ENCODE measurements at regions not wholly inside any gene's neighbourhood (a gene's known extent, or its start where the extent isn't known, plus 50 kb on each side); places are given as distances from the start of the nearest gene placed in this dataset.

- Histone ChIP-seq H3K9ac (ENCODE audit: low read depth, low read length, poor library complexity, severe bottlenecking) (no peak overlapping the region), H3K27me3 (ENCODE audit: insufficient read depth, low read length, poor library complexity, severe bottlenecking) (no peaks in the 10 kb centered on the region), H4K20me1 (ENCODE audit: insufficient read depth, low read length, poor library complexity, severe bottlenecking) (no peaks in the 10 kb centered on the region), H3K79me2 (ENCODE audit: insufficient read depth, low read length) (no peaks in the 10 kb centered on the region), H3K4me2 (ENCODE audit: low read depth, low read length, poor library complexity, severe bottlenecking) (no peak overlapping the region), H2AFZ (ENCODE audit: low read length) (no peak overlapping the region), H3K36me3 (ENCODE audit: insufficient read depth, low read length) (no peaks in the 10 kb centered on the region), H3K9me2 (replicated peaks; ENCODE audit: low read depth, low read length) (no peaks in the 10 kb centered on the region), H3K9me3 (ENCODE audit: insufficient read depth, low read depth, low read length) (no peaks in the 10 kb centered on the region), H3F3A (ENCODE audit: low read depth) (no peaks in the 10 kb centered on the region), H3K4me1 (ENCODE audit: insufficient read depth, low read length, poor library complexity, severe bottlenecking) (no peaks in the 10 kb centered on the region), H3K4me3 (ENCODE audit: low read length, poor library complexity, severe bottlenecking) (no peak overlapping the region)
- TF ChIP-seq EZH2phosphoT487 (IDR thresholded peaks at IDR 0.05; ENCODE audit: borderline replicate concordance) (no peak), CTCF (conservative IDR thresholded peaks at IDR 0.05; ENCODE audit: low read length) (no peak)
Measured at GRCh38 chr5:130966990-130967525, 198.0 kb downstream of the HINT1 start.

GRCh38 chr5:130965920-130966319 is 199.1 kb downstream of the HINT1 start:
- H3K9me3 ChIP-seq (ENCODE audit: insufficient read depth, low read depth, low read length), result no peaks in the 10 kb centered on the region

GRCh38 chr5:130965360-130965759 is 199.7 kb downstream of the HINT1 start:
- no peaks in the 10 kb centered on the region for H3K4me1 ChIP-seq (ENCODE audit: insufficient read depth, low read length, poor library complexity, severe bottlenecking)
- no peak overlapping the region for H3K4me2 ChIP-seq (ENCODE audit: low read depth, low read length, poor library complexity, severe bottlenecking)
- H4K20me1 ChIP-seq (ENCODE audit: insufficient read depth, low read length, poor library complexity, severe bottlenecking), result no peaks in the 10 kb centered on the region

More at GRCh38 chr5:130965920-130966319, 199.1 kb downstream of the HINT1 start:
- Histone ChIP-seq H4K20me1 (ENCODE audit: insufficient read depth, low read length, poor library complexity, severe bottlenecking) (no peaks in the 10 kb centered on the region), H3K36me3 (ENCODE audit: insufficient read depth, low read length) (no peaks in the 10 kb centered on the region), H3F3A (ENCODE audit: low read depth) (no peaks in the 10 kb centered on the region), H3K9me2 (replicated peaks; ENCODE audit: low read depth, low read length) (no peaks in the 10 kb centered on the region), H3K9ac (ENCODE audit: low read depth, low read length, poor library complexity, severe bottlenecking) (no peak overlapping the region), H3K79me2 (ENCODE audit: insufficient read depth, low read length) (no peaks in the 10 kb centered on the region), H3K4me3 (ENCODE audit: low read length, poor library complexity, severe bottlenecking) (no peak overlapping the region), H3K27me3 (ENCODE audit: insufficient read depth, low read length, poor library complexity, severe bottlenecking) (no peaks in the 10 kb centered on the region), H2AFZ (ENCODE audit: low read length) (no peak overlapping the region), H3K4me1 (ENCODE audit: insufficient read depth, low read length, poor library complexity, severe bottlenecking) (no peaks in the 10 kb centered on the region), H3K4me2 (ENCODE audit: low read depth, low read length, poor library complexity, severe bottlenecking) (no peak overlapping the region)
- TF ChIP-seq EZH2phosphoT487 (IDR thresholded peaks at IDR 0.05; ENCODE audit: borderline replicate concordance) (no peak), CTCF (conservative IDR thresholded peaks at IDR 0.05; ENCODE audit: low read length) (no peak)

More at GRCh38 chr5:130965360-130965759, 199.7 kb downstream of the HINT1 start:
- TF ChIP-seq EZH2phosphoT487 (IDR thresholded peaks at IDR 0.05; ENCODE audit: borderline replicate concordance), result no peak
- no peak for TF ChIP-seq CTCF (conservative IDR thresholded peaks at IDR 0.05; ENCODE audit: low read length)
- Histone ChIP-seq H3K9ac (ENCODE audit: low read depth, low read length, poor library complexity, severe bottlenecking) (no peak overlapping the region), H3K36me3 (ENCODE audit: insufficient read depth, low read length) (no peaks in the 10 kb centered on the region), H3F3A (ENCODE audit: low read depth) (no peaks in the 10 kb centered on the region), H3K27me3 (ENCODE audit: insufficient read depth, low read length, poor library complexity, severe bottlenecking) (no peaks in the 10 kb centered on the region), H3K9me3 (ENCODE audit: insufficient read depth, low read depth, low read length) (no peaks in the 10 kb centered on the region), H3K79me2 (ENCODE audit: insufficient read depth, low read length) (no peaks in the 10 kb centered on the region), H3K9me2 (replicated peaks; ENCODE audit: low read depth, low read length) (no peaks in the 10 kb centered on the region), H2AFZ (ENCODE audit: low read length) (no peak overlapping the region), H3K4me3 (ENCODE audit: low read length, poor library complexity, severe bottlenecking) (no peak overlapping the region)
